Suprapubic skin (tissue), 3 donors: ENCODE measurements at regions not wholly inside any gene's neighbourhood (a gene's known extent, or its start where the extent isn't known, plus 50 kb on each side); places are given as distances from the start of the nearest gene placed in this dataset.

Experiments used
- CTCF ChIP-seq, 2 donors: fragments of 200-600 bp in 1 of 2; fragments of 450-650 bp in 1 of 2; sonication (generic) in 1 of 2; IDR thresholded peaks; one replicate each; pipeline ENCODE4 v1.5.1; 2016 to 2019; ENCODE audit warnings: antibody characterized with exemption in 2 of 2, mild to moderate bottlenecking in 1 of 2, moderate library complexity in 1 of 2
- POLR2AphosphoS5 ChIP-seq, 3 donors: sonication (generic); formaldehyde crosslinking; IDR thresholded peaks; one replicate each; pipeline ENCODE4 v1.6.1; 2017; ENCODE audit warnings: antibody characterized with exemption in 3 of 3

DNA sequence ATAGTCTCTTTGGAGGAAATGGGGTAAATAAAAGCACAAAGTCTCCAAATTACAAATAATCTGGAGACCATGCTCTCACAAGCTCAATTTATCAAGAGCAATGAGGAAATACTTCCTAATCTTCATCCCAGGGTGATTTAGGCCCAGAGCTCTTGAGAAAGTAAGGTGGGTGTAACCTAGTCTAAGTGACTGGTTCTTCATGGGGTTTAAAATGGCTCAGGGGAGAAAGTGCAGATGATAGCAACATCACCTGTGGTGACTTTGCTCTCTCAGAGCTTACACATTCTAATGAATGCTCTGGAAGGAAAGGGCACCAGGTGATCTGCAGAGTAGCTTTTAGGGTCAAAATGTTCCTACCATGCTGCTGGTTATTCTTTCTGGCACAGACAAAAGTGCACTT is 118.4 kb upstream of the TP63 start:
- TF ChIP-seq POLR2AphosphoS5 (IDR thresholded peaks at IDR 0.05) (no peak), CTCF (IDR thresholded peaks at IDR 0.05) (no peak)
